Activated T-helper 2 cell treated with anti-CD3 and anti-CD28 coated beads, Interferon-gamma antibody, Interleukin-2, Interleukin-4, amounts not matched to agents 10 μg/mL and 5 μg/mL and 100 μg/mL, durations not matched to agents 14 hours and 24 hours and 36 hours (primary cell): ENCODE measurements at regions not wholly inside any gene's neighbourhood (a gene's known extent, or its start where the extent isn't known, plus 50 kb on each side); places are given as distances from the start of the nearest gene placed in this dataset.

ENCODE experiments used
- DNase-seq: peaks from one replicate; pipeline ENCODE4 v3.0.0; 2021; ENCODE audit warnings: low spot score
- H3K27ac Mint-ChIP-seq: one replicate; pipeline ENCODE4 v1.8.0; 2021; ENCODE audit warnings: mixed read lengths
- H3K27me3 Mint-ChIP-seq: one replicate; pipeline ENCODE4 v1.8.0; 2021; ENCODE audit warnings: low read depth, mixed read lengths
- H3K36me3 Mint-ChIP-seq: one replicate; pipeline ENCODE4 v1.8.0; 2021; ENCODE audit warnings: low read depth, mixed read lengths
- H3K4me1 Mint-ChIP-seq: one replicate; pipeline ENCODE4 v1.8.0; 2021; ENCODE audit warnings: low read depth, mixed read lengths
- H3K4me3 Mint-ChIP-seq: one replicate; pipeline ENCODE4 v1.8.0; 2021; ENCODE audit warnings: low read depth, mild to moderate bottlenecking, moderate library complexity, mixed read lengths
- H3K9me3 Mint-ChIP-seq: one replicate; pipeline ENCODE4 v1.8.0; 2021; ENCODE audit warnings: mixed read lengths
- intact Hi-C: fragments of 100-400 bp; cut with micrococcal nuclease; formaldehyde crosslinking; loops from one replicate; pipeline ENCODE4 v1.15.1; 2023

GRCh38 chr2:52336951-52337350, 1305.0 kb upstream of the NRXN1 start:
- H3K4me3 Mint-ChIP-seq: no peak overlapping the region
- peaks cover 16% of the 10 kb centered on the region for H3K9me3 Mint-ChIP-seq
- intact Hi-C loops: no loop called here
- no peaks in the 10 kb centered on the region for H3K4me1 Mint-ChIP-seq
- DNase-seq: no peak
- no peaks in the 10 kb centered on the region for H3K36me3 Mint-ChIP-seq
- no peaks in the 10 kb centered on the region for H3K27me3 Mint-ChIP-seq
- no peak overlapping the region for H3K27ac Mint-ChIP-seq

GRCh38 chr2:52335727-52336126, 1303.8 kb upstream of the NRXN1 start:
- H3K27ac Mint-ChIP-seq: no peak overlapping the region
- intact Hi-C loops: no loop called here

GRCh38 chr2:52334185-52334584, 1302.3 kb upstream of the NRXN1 start:
- Mint-ChIP-seq H3K4me1 (no peaks in the 10 kb centered on the region), H3K9me3 (peaks cover 20% of the 10 kb centered on the region), H3K27me3 (no peaks in the 10 kb centered on the region), H3K4me3 (no peak overlapping the region), H3K27ac (no peak overlapping the region), H3K36me3 (no peaks in the 10 kb centered on the region)
- intact Hi-C loops: no loop called here
- DNase-seq: no peak

More at GRCh38 chr2:52335727-52336126, 1303.8 kb upstream of the NRXN1 start:
- Mint-ChIP-seq H3K27me3 (no peaks in the 10 kb centered on the region), H3K4me3 (no peak overlapping the region), H3K9me3 (peaks cover 12% of the 10 kb centered on the region), H3K4me1 (no peaks in the 10 kb centered on the region), H3K36me3 (no peaks in the 10 kb centered on the region)
- DNase-seq: no peak

- Mint-ChIP-seq H3K27ac (no peak overlapping the region), H3K4me3 (no peak overlapping the region), H3K4me1 (no peaks in the 10 kb centered on the region), H3K9me3 (peaks cover 43% of the 10 kb centered on the region), H3K36me3 (no peaks in the 10 kb centered on the region), H3K27me3 (no peaks in the 10 kb centered on the region)
- DNase-seq: no peak
- intact Hi-C loops: no loop called here
These were observed 1295.7 kb upstream of the NRXN1 start for GRCh38 chr2:52327641-52328040.

GRCh38 chr2:52314231-52314630, 1282.3 kb upstream of the NRXN1 start:
- Mint-ChIP-seq H3K4me3 (no peak overlapping the region), H3K4me1 (no peaks in the 10 kb centered on the region), H3K27ac (no peak overlapping the region), H3K36me3 (no peaks in the 10 kb centered on the region), H3K9me3 (peaks cover 16% of the 10 kb centered on the region), H3K27me3 (no peaks in the 10 kb centered on the region)
- DNase-seq: no peak
- intact Hi-C loops: no loop called here

- intact Hi-C loops: no loop called here
- Mint-ChIP-seq H3K27me3 (no peaks in the 10 kb centered on the region), H3K36me3 (no peaks in the 10 kb centered on the region), H3K4me3 (no peak overlapping the region), H3K4me1 (no peaks in the 10 kb centered on the region), H3K27ac (no peak overlapping the region), H3K9me3 (peaks cover 11% of the 10 kb centered on the region)
- no peak for DNase-seq
These were observed 1280.6 kb upstream of the NRXN1 start for GRCh38 chr2:52312486-52312885.

- Mint-ChIP-seq H3K36me3 (no peaks in the 10 kb centered on the region), H3K27ac (no peak overlapping the region), H3K4me1 (no peaks in the 10 kb centered on the region), H3K27me3 (no peaks in the 10 kb centered on the region), H3K9me3 (peaks cover 11% of the 10 kb centered on the region), H3K4me3 (no peak overlapping the region)
- no peak for DNase-seq
- intact Hi-C loops: no loop called here
These were observed 1279.9 kb upstream of the NRXN1 start for GRCh38 chr2:52311862-52312261.

- H3K27ac Mint-ChIP-seq: no peak overlapping the region
- peaks cover 17% of the 10 kb centered on the region for H3K9me3 Mint-ChIP-seq
- no peaks in the 10 kb centered on the region for H3K36me3 Mint-ChIP-seq
- intact Hi-C loops: no loop called here
- H3K27me3 Mint-ChIP-seq: no peaks in the 10 kb centered on the region
- H3K4me1 Mint-ChIP-seq: no peaks in the 10 kb centered on the region
- DNase-seq: no peak
- H3K4me3 Mint-ChIP-seq: no peak overlapping the region
These were observed 1276.2 kb upstream of the NRXN1 start for GRCh38 chr2:52308156-52308555.

- no peak overlapping the region for H3K4me3 Mint-ChIP-seq
- no peaks in the 10 kb centered on the region for H3K27me3 Mint-ChIP-seq
- no peaks in the 10 kb centered on the region for H3K36me3 Mint-ChIP-seq
- DNase-seq: no peak
- no peaks in the 10 kb centered on the region for H3K4me1 Mint-ChIP-seq
- intact Hi-C loops: no loop called here
- H3K27ac Mint-ChIP-seq: no peak overlapping the region
- H3K9me3 Mint-ChIP-seq: peaks cover 34% of the 10 kb centered on the region
These were observed 1262.7 kb upstream of the NRXN1 start for GRCh38 chr2:52294628-52295027.

- intact Hi-C loops: no loop called here
- H3K9me3 Mint-ChIP-seq: peaks cover 20% of the 10 kb centered on the region
- H3K36me3 Mint-ChIP-seq: no peaks in the 10 kb centered on the region
- no peaks in the 10 kb centered on the region for H3K27me3 Mint-ChIP-seq
- no peak for DNase-seq
- H3K27ac Mint-ChIP-seq: no peak overlapping the region
- H3K4me3 Mint-ChIP-seq: no peak overlapping the region
- no peaks in the 10 kb centered on the region for H3K4me1 Mint-ChIP-seq
These were observed 1260.9 kb upstream of the NRXN1 start for GRCh38 chr2:52292801-52293200.

GRCh38 chr2:52289741-52290140, 1257.8 kb upstream of the NRXN1 start:
- intact Hi-C loops: no loop called here
- H3K36me3 Mint-ChIP-seq: no peaks in the 10 kb centered on the region
- no peaks in the 10 kb centered on the region for H3K27me3 Mint-ChIP-seq
- no peaks in the 10 kb centered on the region for H3K4me1 Mint-ChIP-seq
- H3K27ac Mint-ChIP-seq: no peak overlapping the region
- peaks cover 10% of the 10 kb centered on the region for H3K9me3 Mint-ChIP-seq
- no peak overlapping the region for H3K4me3 Mint-ChIP-seq
- DNase-seq: no peak

GRCh38 chr2:52288596-52288995, 1256.7 kb upstream of the NRXN1 start:
- intact Hi-C loops: no loop called here
- Mint-ChIP-seq H3K9me3 (peaks cover 7% of the 10 kb centered on the region), H3K4me1 (no peaks in the 10 kb centered on the region), H3K27me3 (no peaks in the 10 kb centered on the region), H3K4me3 (no peak overlapping the region), H3K36me3 (no peaks in the 10 kb centered on the region), H3K27ac (no peak overlapping the region)
- DNase-seq: no peak

GRCh38 chr2:52269696-52270485, 1238.0 kb upstream of the NRXN1 start:
- Mint-ChIP-seq H3K4me1 (no peaks in the 10 kb centered on the region), H3K36me3 (no peaks in the 10 kb centered on the region), H3K27ac (no peak overlapping the region), H3K4me3 (no peak overlapping the region), H3K27me3 (no peaks in the 10 kb centered on the region), H3K9me3 (peaks cover 21% of the 10 kb centered on the region)
- intact Hi-C loops: no loop called here
- no peak for DNase-seq

- Mint-ChIP-seq H3K4me1 (no peaks in the 10 kb centered on the region), H3K27ac (no peak overlapping the region), H3K9me3 (peaks cover 16% of the 10 kb centered on the region), H3K4me3 (no peak overlapping the region), H3K27me3 (no peaks in the 10 kb centered on the region), H3K36me3 (no peaks in the 10 kb centered on the region)
- no peak for DNase-seq
- intact Hi-C loops: no loop called here
These were observed 1233.0 kb upstream of the NRXN1 start for GRCh38 chr2:52264911-52265310.
